SK-N-SH (cell line): ENCODE measurements at regions not wholly inside any gene's neighbourhood (a gene's known extent, or its start where the extent isn't known, plus 50 kb on each side); places are given as distances from the start of the nearest gene placed in this dataset.

Source experiments
- CTCF ChIA-PET: fragments of 300-600, 350-600 bp; formaldehyde crosslinking; extraction: SDS; loops from one replicate; lab custom pipeline; 2021; lab: Yijun Ruan, JAX
- POLR2A ChIA-PET: fragments of 350-600 bp; sonication (Branson Sonifier 250); formaldehyde crosslinking; extraction: SDS; loops from one replicate; lab custom pipeline; 2020; ENCODE audit warnings: antibody characterized with exemption, inconsistent platforms; lab: Yijun Ruan, JAX
- DNase-seq: peaks from one replicate; pipeline ENCODE4 v3.0.0; 2012
- H2AFZ ChIP-seq: fragments of 200-600 bp; sonication (generic); 2 replicates; pipeline ENCODE4 v1.8.1; 2016; ENCODE audit warnings: antibody characterized with exemption, mild to moderate bottlenecking, low read depth
- H3F3A ChIP-seq: fragments of 200-600 bp; sonication (generic); replicated peaks from 2 replicates; pipeline ENCODE3; 2016; ENCODE audit warnings: antibody characterized with exemption, mild to moderate bottlenecking; ENCODE audit not compliant: insufficient read depth
- H3K27ac ChIP-seq, 2 experiments: fragments of 200-500 bp in 1 of 2; fragments of 200-600 bp in 1 of 2; sonication (Bioruptor generic) in 1 of 2; sonication (generic), shearing (Covaris generic) in 1 of 2; 2 replicates each; pipeline versions ENCODE4 v1.5.1 to v1.6.1; 2014 to 2016; ENCODE audit warnings: low read depth in 2 of 2, inconsistent platforms in 1 of 2, low read length in 1 of 2, mild to moderate bottlenecking in 1 of 2, mixed read lengths in 1 of 2
- H3K27me3 ChIP-seq: fragments of 200-600 bp; sonication (generic), shearing (Covaris generic); 2 replicates; pipeline ENCODE4 v1.6.1; 2016; ENCODE audit warnings: mixed run types; ENCODE audit not compliant: insufficient read depth
- H3K36me3 ChIP-seq, 2 experiments: fragments of 200-500 bp in 1 of 2; fragments of 200-600 bp in 1 of 2; sonication (Bioruptor generic) in 1 of 2; sonication (generic) in 1 of 2; replicated peaks in 1 of 2; 2 replicates each; pipeline versions ENCODE3 to v1.5.1; 2014 to 2016; ENCODE audit warnings: low read length in 1 of 2, mild to moderate bottlenecking in 1 of 2; ENCODE audit not compliant: insufficient read depth in 2 of 2, control insufficient read depth in 1 of 2
- H3K4me1 ChIP-seq, 2 experiments: fragments of 200-500 bp in 1 of 2; fragments of 200-600 bp in 1 of 2; sonication (Bioruptor generic) in 1 of 2; sonication (generic), shearing (Covaris generic) in 1 of 2; 2 replicates each; pipeline versions ENCODE4 v1.5.1 to v1.6.1; 2014 to 2016; ENCODE audit warnings: low read depth in 1 of 2, low read length in 1 of 2, mixed run types in 1 of 2; ENCODE audit not compliant: insufficient read depth in 2 of 2, control insufficient read depth in 1 of 2
- H3K4me2 ChIP-seq: fragments of 200-600 bp; sonication (generic), shearing (Covaris generic); 2 replicates; pipeline ENCODE4 v1.6.1; 2017; ENCODE audit warnings: mixed run types
- H3K4me3 ChIP-seq, 2 experiments: fragments of 200-500 bp in 1 of 2; fragments of 200-600 bp in 1 of 2; sonication (Bioruptor generic) in 1 of 2; sonication (generic), shearing (Covaris generic) in 1 of 2; 2 replicates each; pipeline versions ENCODE4 v1.5.1 to v1.8.1; 2014 to 2016; ENCODE audit warnings: low read depth in 2 of 2, inconsistent platforms in 1 of 2, low read length in 1 of 2, mild to moderate bottlenecking in 1 of 2, mixed read lengths in 1 of 2, moderate library complexity in 1 of 2
- H3K79me2 ChIP-seq: fragments of 200-600 bp; sonication (generic); 2 replicates; pipeline ENCODE4 v1.8.1; 2017; ENCODE audit warnings: mild to moderate bottlenecking; ENCODE audit not compliant: insufficient read depth
- H3K9ac ChIP-seq: fragments of 200-600 bp; sonication (generic); 2 replicates; pipeline ENCODE4 v1.6.1; 2017; ENCODE audit warnings: mixed run types
- H3K9me2 ChIP-seq: fragments of 200-600 bp; sonication (generic); 2 replicates; pipeline ENCODE4 v1.6.1; 2017; ENCODE audit warnings: mixed run types
- H3K9me3 ChIP-seq: fragments of 200-600 bp; sonication (generic); 2 replicates; pipeline ENCODE4 v1.6.1; 2017; ENCODE audit warnings: mixed run types, mild to moderate bottlenecking, moderate library complexity
- H4K20me1 ChIP-seq: fragments of 200-600 bp; sonication (generic); 2 replicates; pipeline ENCODE4 v1.6.1; 2017; ENCODE audit warnings: mild to moderate bottlenecking, mixed run types; ENCODE audit not compliant: insufficient read depth
- ELF1 ChIP-seq: IDR thresholded peaks from 2 replicates; pipeline ENCODE4 v1.4.0; 2012
- GATA2 ChIP-seq: sonication (generic); formaldehyde crosslinking; IDR thresholded peaks from 2 replicates; pipeline ENCODE4 v1.5.0; 2020; ENCODE audit warnings: mild to moderate bottlenecking, missing genetic modification reagents
- NFIC ChIP-seq: IDR thresholded peaks from 2 replicates; pipeline ENCODE4 v1.4.0; 2012; ENCODE audit warnings: borderline replicate concordance
- NRF1 ChIP-seq: IDR thresholded peaks from 2 replicates; pipeline ENCODE4 v1.6.1; 2012; ENCODE audit warnings: low read depth, mild to moderate bottlenecking, low read length
- RCOR1 ChIP-seq: fragments of 150-350 bp; IDR thresholded peaks from 2 replicates; pipeline ENCODE4 v1.6.1; 2017; ENCODE audit warnings: antibody characterized with exemption, low read length
- REST ChIP-seq: IDR thresholded peaks from 2 replicates; pipeline ENCODE4 v1.6.1; 2012; ENCODE audit warnings: mild to moderate bottlenecking, low read depth, low read length, moderate library complexity
- TAF1 ChIP-seq: IDR thresholded peaks from 2 replicates; pipeline ENCODE4 v1.6.1; 2012; ENCODE audit warnings: low read depth, mild to moderate bottlenecking, low read length, moderate library complexity, borderline replicate concordance
- TEAD4 ChIP-seq: IDR thresholded peaks from 2 replicates; pipeline ENCODE4 v1.4.0; 2012; ENCODE audit warnings: mild to moderate bottlenecking, borderline replicate concordance; ENCODE audit not compliant: insufficient read depth
- ZBTB33 ChIP-seq: IDR thresholded peaks from 2 replicates; pipeline ENCODE4 v1.4.0; 2012; ENCODE audit warnings: low read depth, borderline replicate concordance
- WGBS: methylation state at CpG from one replicate; pipeline ENCODE4 v1.1.6; 2017; ENCODE audit warnings: low lambda C conversion rate; 5-methylcytosine and 5-hydroxymethylcytosine counted together
- TF ChIP-seq, protein P1 (sequence below): fragments of 200-600 bp; sonication (generic); IDR thresholded peaks from 2 replicates; pipeline ENCODE4 v1.6.1; 2017; ENCODE audit warnings: antibody characterized with exemption, mild to moderate bottlenecking, moderate library complexity

DNA sequence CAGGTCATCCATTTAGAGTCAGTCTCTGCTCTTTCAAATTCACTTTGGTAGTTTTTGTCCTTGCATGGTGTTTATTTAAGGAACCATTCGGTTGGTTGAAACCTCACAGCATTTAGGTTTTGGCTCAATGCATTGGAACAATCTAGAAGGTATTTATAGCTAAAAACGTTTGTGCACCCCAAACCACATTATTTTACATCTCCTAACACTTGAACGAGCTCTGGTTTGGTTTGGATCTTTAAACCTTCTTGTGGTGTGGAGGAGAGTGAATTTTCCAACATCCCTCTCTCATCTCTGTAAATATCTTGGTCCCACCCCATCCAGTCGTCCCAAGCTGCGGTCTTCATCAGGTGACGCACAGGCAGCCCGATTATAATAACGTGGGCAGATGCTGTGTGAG is 287.9 kb downstream of the LPIN1 start:
- ChIA-PET POLR2A (no interaction called here), CTCF (interaction anchor here (0.9 to 1.4 kb wide), 2 partner anchors 10 to 12 kb away, joined by 3 to 4 read pairs; no protein-coding TSS in a partner anchor)
- H3K9ac ChIP-seq, result no peak overlapping the region
- no peaks in the 10 kb centered on the region for H3K27me3 ChIP-seq
- TF ChIP-seq, protein P1, sequence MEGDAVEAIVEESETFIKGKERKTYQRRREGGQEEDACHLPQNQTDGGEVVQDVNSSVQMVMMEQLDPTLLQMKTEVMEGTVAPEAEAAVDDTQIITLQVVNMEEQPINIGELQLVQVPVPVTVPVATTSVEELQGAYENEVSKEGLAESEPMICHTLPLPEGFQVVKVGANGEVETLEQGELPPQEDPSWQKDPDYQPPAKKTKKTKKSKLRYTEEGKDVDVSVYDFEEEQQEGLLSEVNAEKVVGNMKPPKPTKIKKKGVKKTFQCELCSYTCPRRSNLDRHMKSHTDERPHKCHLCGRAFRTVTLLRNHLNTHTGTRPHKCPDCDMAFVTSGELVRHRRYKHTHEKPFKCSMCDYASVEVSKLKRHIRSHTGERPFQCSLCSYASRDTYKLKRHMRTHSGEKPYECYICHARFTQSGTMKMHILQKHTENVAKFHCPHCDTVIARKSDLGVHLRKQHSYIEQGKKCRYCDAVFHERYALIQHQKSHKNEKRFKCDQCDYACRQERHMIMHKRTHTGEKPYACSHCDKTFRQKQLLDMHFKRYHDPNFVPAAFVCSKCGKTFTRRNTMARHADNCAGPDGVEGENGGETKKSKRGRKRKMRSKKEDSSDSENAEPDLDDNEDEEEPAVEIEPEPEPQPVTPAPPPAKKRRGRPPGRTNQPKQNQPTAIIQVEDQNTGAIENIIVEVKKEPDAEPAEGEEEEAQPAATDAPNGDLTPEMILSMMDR, result no peak
- TF ChIP-seq ELF1 (no peak), GATA2 (CRISPR knock-in tag) (no peak), ZBTB33 (no peak), TAF1 (no peak), REST (no peak), TEAD4 (no peak)
- no peaks in the 10 kb centered on the region for H3F3A ChIP-seq
- no peak for DNase-seq
- H2AFZ ChIP-seq, result no peak overlapping the region
- H3K4me3 ChIP-seq, result no peak overlapping the region
- H3K4me1 ChIP-seq, result peaks cover 0 to 10% of the 10 kb centered on the region in 2 experiments; a peak in 2 of 4 replicates
- H3K27ac ChIP-seq, result no peak overlapping the region
- H3K9me2 ChIP-seq, result no peaks in the 10 kb centered on the region
- H4K20me1 ChIP-seq, result no peaks in the 10 kb centered on the region
- 76% methylated on average over 8 of the region's 8 CpGs for WGBS
- no peak overlapping the region for H3K4me2 ChIP-seq
- no peaks in the 10 kb centered on the region for H3K36me3 ChIP-seq
- no peaks in the 10 kb centered on the region for H3K9me3 ChIP-seq
- H3K79me2 ChIP-seq, result no peaks in the 10 kb centered on the region

- no peak overlapping the region for H3K9ac ChIP-seq
- H3K4me2 ChIP-seq, result no peak overlapping the region
- POLR2A ChIA-PET, result no interaction called here
- no peaks in the 10 kb centered on the region for H3K27me3 ChIP-seq
- no peak for DNase-seq
- CTCF ChIA-PET, result interaction anchor here (0.7 to 1.3 kb wide), 4 partner anchors 9 to 683 kb away, joined by 3 to 4 read pairs (median 4); no protein-coding TSS in a partner anchor
- no peak overlapping the region for H3K27ac ChIP-seq
- peaks cover 0 to 10% of the 10 kb centered on the region in 2 experiments; a peak in 2 of 4 replicates for H3K4me1 ChIP-seq
- 68% methylated on average over 11 of the region's 11 CpGs for WGBS
- H3K4me3 ChIP-seq, result no peak overlapping the region
- no peaks in the 10 kb centered on the region for H3K36me3 ChIP-seq
- H3K9me3 ChIP-seq, result no peaks in the 10 kb centered on the region
- no peaks in the 10 kb centered on the region for H4K20me1 ChIP-seq
- no peaks in the 10 kb centered on the region for H3F3A ChIP-seq
- H3K9me2 ChIP-seq, result no peaks in the 10 kb centered on the region
- H3K79me2 ChIP-seq, result no peaks in the 10 kb centered on the region
- no peak overlapping the region for H2AFZ ChIP-seq
- no peak for TF ChIP-seq RCOR1
- no peak for TF ChIP-seq GATA2 (CRISPR knock-in tag)
- TF ChIP-seq NRF1, result no peak
- no peak for TF ChIP-seq NFIC
- TF ChIP-seq ZBTB33, result no peak
These were observed 288.7 kb downstream of the LPIN1 start for GRCh38 chr2:12035029-12035720.
